OCI-LY7 (cell line): ENCODE measurements at regions not wholly inside any gene's neighbourhood (a gene's known extent, or its start where the extent isn't known, plus 50 kb on each side); places are given as distances from the start of the nearest gene placed in this dataset.

Experiments
- BruUV-seq: library from RNA; stranded (reverse); fragments of 400-500 nt; replicated peaks from 2 replicates; lab custom pipeline; 2021; lab: Mats Ljungman, UMichigan
- CTCF ChIA-PET: fragments of 300-600 bp; sonication (Branson Sonifier 250); formaldehyde crosslinking; loops from one replicate; lab custom pipeline; 2022; ENCODE audit warnings: antibody characterized with exemption; ENCODE audit not compliant: unreplicated experiment; lab: Charles Lee
- POLR2A ChIA-PET: fragments of 300-600 bp; sonication (Branson Sonifier 250); formaldehyde crosslinking; loops from one replicate; lab custom pipeline; 2022; ENCODE audit warnings: antibody characterized with exemption; lab: Charles Lee
- DNase-seq: peaks from one replicate; pipeline ENCODE4 v3.0.0-alpha.2; 2015; ENCODE audit warnings: low spot score
- H2AFZ ChIP-seq: fragments of 200-600 bp; sonication (generic), shearing (Covaris generic); 2 replicates; pipeline ENCODE4 v1.6.1; 2014; ENCODE audit warnings: mild to moderate bottlenecking, antibody characterized with exemption, low read length, moderate library complexity
- H3K27ac ChIP-seq: fragments of 200-600 bp; sonication (generic); 2 replicates; pipeline ENCODE4 v1.5.1; 2014; ENCODE audit warnings: mixed run types, low read depth, mild to moderate bottlenecking, moderate library complexity, low read length, inconsistent platforms; ENCODE audit not compliant: poor library complexity, severe bottlenecking
- H3K36me3 ChIP-seq: fragments of 200-600 bp; sonication (generic); 2 replicates; pipeline ENCODE4 v1.6.1; 2014; ENCODE audit warnings: mild to moderate bottlenecking, antibody characterized with exemption, low read length, moderate library complexity, mixed read lengths; ENCODE audit not compliant: insufficient read depth
- H3K4me1 ChIP-seq: fragments of 200-600 bp; sonication (generic); 2 replicates; pipeline ENCODE4 v1.5.1; 2014; ENCODE audit warnings: mild to moderate bottlenecking, low read length; ENCODE audit not compliant: insufficient read depth, poor library complexity, severe bottlenecking
- H3K4me2 ChIP-seq: fragments of 200-600 bp; sonication (generic); 2 replicates; pipeline ENCODE4 v1.6.1; 2014; ENCODE audit warnings: mild to moderate bottlenecking, low read length
- H3K4me3 ChIP-seq: fragments of 200-600 bp; sonication (generic); 2 replicates; pipeline ENCODE4 v1.5.1; 2014; ENCODE audit warnings: mild to moderate bottlenecking, low read depth, low read length; ENCODE audit not compliant: poor library complexity, severe bottlenecking
- H3K79me2 ChIP-seq: fragments of 200-600 bp; sonication (generic); 2 replicates; pipeline ENCODE4 v1.6.1; 2016; ENCODE audit warnings: low read depth, mild to moderate bottlenecking, low read length, moderate library complexity, mixed read lengths; ENCODE audit not compliant: insufficient read depth
- H3K9me2 ChIP-seq: fragments of 200-600 bp; sonication (generic); 2 replicates; pipeline ENCODE4 v1.6.1; 2016; ENCODE audit warnings: mild to moderate bottlenecking, low read length, mixed read lengths; ENCODE audit not compliant: insufficient read depth
- H3K9me3 ChIP-seq: fragments of 200-600 bp; sonication (generic); 2 replicates; pipeline ENCODE4 v1.6.1; 2014; ENCODE audit warnings: mild to moderate bottlenecking, mixed run types, low read length, mixed read lengths
- H4K20me1 ChIP-seq: fragments of 200-600 bp; sonication (generic); 2 replicates; pipeline ENCODE4 v1.6.1; 2014; ENCODE audit warnings: mild to moderate bottlenecking, antibody characterized with exemption, low read length, moderate library complexity, mixed read lengths; ENCODE audit not compliant: insufficient read depth
- CTCF ChIP-seq: fragments of 200-600 bp; sonication (generic); conservative IDR thresholded peaks from 2 replicates; pipeline ENCODE4 v1.5.1; 2014; ENCODE audit warnings: mild to moderate bottlenecking, antibody characterized with exemption, low read length, moderate library complexity, mixed read lengths
- EZH2phosphoT487 ChIP-seq: fragments of 200-600 bp; sonication (generic); IDR thresholded peaks from 2 replicates; pipeline ENCODE4 v1.6.1; 2018; ENCODE audit warnings: low read depth, borderline replicate concordance, mild to moderate bottlenecking, mixed run types, antibody characterized with exemption, low read length, moderate library complexity, mixed read lengths
- intact Hi-C: fragments of 100-400 bp; cut with micrococcal nuclease; formaldehyde crosslinking; loops from one replicate; pipeline ENCODE4 v1.10.0; 2022; ENCODE audit not compliant: unreplicated experiment

- Histone ChIP-seq H3K27ac (no peak overlapping the region), H3K4me3 (no peak overlapping the region), H3K4me2 (no peak overlapping the region), H3K36me3 (no peaks in the 10 kb centered on the region), H3K4me1 (no peaks in the 10 kb centered on the region), H2AFZ (no peak overlapping the region), H3K79me2 (no peaks in the 10 kb centered on the region), H4K20me1 (no peaks in the 10 kb centered on the region), H3K9me3 (no peaks in the 10 kb centered on the region), H3K9me2 (no peaks in the 10 kb centered on the region)
- ChIA-PET POLR2A (interaction anchor here (0.6 to 0.7 kb wide), 2 partner anchors 663 to 768 kb away, joined by 3 read pairs; no protein-coding TSS in a partner anchor), CTCF (no interaction called here)
- BruUV-seq = no TSS peak
- intact Hi-C loops = no loop called here
- DNase-seq = no peak
- no peak for TF ChIP-seq CTCF
- no peak for TF ChIP-seq EZH2phosphoT487
Measured at GRCh38 chr5:6281818-6282217, 96.5 kb downstream of the MED10 start.

DNA sequence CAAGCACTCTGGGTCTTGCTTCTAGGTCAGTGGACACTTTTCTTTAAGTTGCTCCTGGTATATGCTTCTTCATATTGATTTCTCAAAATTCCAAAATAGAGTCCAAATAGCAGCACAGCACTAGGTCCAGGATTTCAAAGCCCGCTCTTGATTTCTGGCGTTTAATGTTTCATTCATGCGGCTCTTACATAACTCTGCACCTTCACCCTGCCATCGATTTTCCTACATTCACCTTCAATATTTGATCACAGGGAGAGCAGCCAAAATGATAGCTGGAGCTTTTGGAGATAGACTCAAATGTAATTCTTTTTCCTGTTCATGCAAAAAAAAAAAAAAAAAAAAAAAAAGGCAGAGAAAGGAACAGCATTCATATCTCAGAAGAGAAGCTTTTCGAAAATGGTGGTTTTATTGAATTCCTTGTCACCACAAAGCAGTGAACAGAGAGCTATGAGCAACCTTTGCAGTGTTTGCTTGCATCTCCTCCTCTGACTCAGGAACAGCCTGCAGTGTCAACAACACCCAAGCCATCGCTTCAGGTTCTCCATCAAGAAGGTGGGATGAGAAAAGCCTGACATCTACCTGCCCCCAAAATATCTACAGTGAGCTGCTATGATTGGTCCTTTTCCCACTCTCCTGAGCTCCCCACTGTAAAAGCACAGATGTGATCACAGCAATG lies 97.8 kb downstream of the MED10 start:
- Histone ChIP-seq H3K4me2 (no peak overlapping the region), H3K36me3 (no peaks in the 10 kb centered on the region), H3K4me3 (no peak overlapping the region), H3K27ac (no peak overlapping the region), H3K9me2 (no peaks in the 10 kb centered on the region), H3K9me3 (no peaks in the 10 kb centered on the region), H4K20me1 (no peaks in the 10 kb centered on the region), H2AFZ (no peak overlapping the region), H3K79me2 (no peaks in the 10 kb centered on the region), H3K4me1 (no peaks in the 10 kb centered on the region)
- CTCF ChIA-PET = no interaction called here
- no peak for TF ChIP-seq EZH2phosphoT487
- TF ChIP-seq CTCF = no peak
- intact Hi-C loops = no loop called here
- BruUV-seq = no TSS peak
- POLR2A ChIA-PET = interaction anchor here (0.6 to 1.6 kb wide), 6 partner anchors 9 to 552 kb away, joined by 3 to 7 read pairs (median 3); no protein-coding TSS in a partner anchor
- DNase-seq = no peak

- Histone ChIP-seq H3K27ac (no peak overlapping the region), H4K20me1 (no peaks in the 10 kb centered on the region), H3K79me2 (no peaks in the 10 kb centered on the region), H3K4me1 (no peaks in the 10 kb centered on the region), H3K36me3 (no peaks in the 10 kb centered on the region), H2AFZ (no peak overlapping the region), H3K9me3 (no peaks in the 10 kb centered on the region), H3K4me2 (no peak overlapping the region), H3K9me2 (no peaks in the 10 kb centered on the region), H3K4me3 (no peak overlapping the region)
- intact Hi-C loops = no loop called here
- ChIA-PET POLR2A (no interaction called here), CTCF (no interaction called here)
- no peak for TF ChIP-seq EZH2phosphoT487
- TF ChIP-seq CTCF = no peak
- no TSS peak for BruUV-seq
- DNase-seq = no peak
Measured at GRCh38 chr5:6279607-6280006, 98.7 kb downstream of the MED10 start.
